Panc1 (cell line): ENCODE measurements at regions not wholly inside any gene's neighbourhood (a gene's known extent, or its start where the extent isn't known, plus 50 kb on each side); places are given as distances from the start of the nearest gene placed in this dataset.

Experiments used
- ATAC-seq: fragments of 200-7000 bp; cut with Tn5 transposase; 2 replicates; pipeline ENCODE4 v1.9.1; 2020; ENCODE audit warnings: mild to moderate bottlenecking, moderate library complexity
- BruUV-seq: library from RNA; stranded (reverse); fragments of 400-500 nt; replicated peaks from 2 replicates; lab custom pipeline; 2021; lab: Mats Ljungman, UMichigan
- CTCF ChIA-PET: fragments of 300-600 bp; sonication (Branson Sonifier 250); formaldehyde crosslinking; loops from one replicate; lab custom pipeline; 2022; ENCODE audit warnings: antibody characterized with exemption; lab: Charles Lee
- POLR2A ChIA-PET: fragments of 300-600 bp; sonication (Branson Sonifier 250); formaldehyde crosslinking; loops from one replicate; lab custom pipeline; 2022; ENCODE audit warnings: antibody characterized with exemption; lab: Charles Lee
- DNase-seq: peaks from one replicate; pipeline ENCODE4 v3.0.0-alpha.2; 2010; ENCODE audit warnings: low read depth, low spot score
- H3K27ac ChIP-seq: 2 replicates; pipeline ENCODE4 v1.5.1; 2011; ENCODE audit warnings: mild to moderate bottlenecking, low read length, inconsistent platforms
- H3K27me3 ChIP-seq: fragments of 200-500 bp; sonication (Bioruptor generic); 2 replicates; pipeline ENCODE4 v1.6.0; 2014; ENCODE audit warnings: low read length, inconsistent platforms; ENCODE audit not compliant: control insufficient read depth, insufficient read depth
- H3K36me3 ChIP-seq: fragments of 200-500 bp; sonication (Bioruptor generic); 2 replicates; pipeline ENCODE4 v1.5.1; 2014; ENCODE audit warnings: inconsistent platforms, mild to moderate bottlenecking, low read length, moderate library complexity; ENCODE audit not compliant: control insufficient read depth, insufficient read depth
- H3K4me1 ChIP-seq: 2 replicates; pipeline ENCODE4 v1.5.1; 2011; ENCODE audit warnings: inconsistent platforms, mild to moderate bottlenecking, low read length, moderate library complexity; ENCODE audit not compliant: control insufficient read depth, insufficient read depth
- H3K4me3 ChIP-seq, 2 experiments: 2 replicates each; pipeline ENCODE4 v1.5.1; 2011 to 2012; ENCODE audit warnings: low read depth in 2 of 2, low read length in 2 of 2, mild to moderate bottlenecking in 2 of 2, inconsistent platforms in 1 of 2, moderate library complexity in 1 of 2
- H3K9me3 ChIP-seq: fragments of 200-500 bp; sonication (Bioruptor generic); 2 replicates; pipeline ENCODE4 v1.5.1; 2014; ENCODE audit warnings: low read depth, mild to moderate bottlenecking, inconsistent platforms, low read length, moderate library complexity; ENCODE audit not compliant: control insufficient read depth, insufficient read depth
- POLR2AphosphoS5 ChIP-seq: IDR thresholded peaks from 2 replicates; pipeline ENCODE4 v1.6.1; 2012; ENCODE audit warnings: mild to moderate bottlenecking, low read depth, low read length, moderate library complexity
- SIN3A ChIP-seq: IDR thresholded peaks from 2 replicates; pipeline ENCODE4 v1.6.1; 2012; ENCODE audit warnings: low read depth, mild to moderate bottlenecking, low read length, moderate library complexity, borderline replicate concordance; ENCODE audit not compliant: insufficient read depth
- TCF7L2 ChIP-seq: IDR thresholded peaks from 2 replicates; pipeline ENCODE4 v1.6.1; 2011; ENCODE audit warnings: mild to moderate bottlenecking, low read depth, low read length, inconsistent platforms
- in situ Hi-C: cut with HindIII; loops from 2 replicates; pipeline ENCODE4 v1.10.0; 2016; ENCODE audit warnings: low sequenced_read_pairs, low pct_unique_long_range_greater_than_20kb
- intact Hi-C: fragments of 100-400 bp; cut with micrococcal nuclease; formaldehyde crosslinking; loops from one replicate; pipeline ENCODE4 v1.10.0; 2022; ENCODE audit not compliant: unreplicated experiment
- TF ChIP-seq, protein P1 (sequence below): fragments of 450-650 bp; IDR thresholded peaks from 2 replicates; pipeline ENCODE4 v1.5.1; 2017; ENCODE audit warnings: mild to moderate bottlenecking
- TF ChIP-seq, protein P2 (sequence below), 2 experiments: IDR thresholded peaks; 2 replicates each; pipeline ENCODE4 v1.6.1; 2011 to 2012; ENCODE audit warnings: low read depth in 2 of 2, control low read depth in 1 of 2, low read length in 1 of 2, mild to moderate bottlenecking in 1 of 2, moderate library complexity in 1 of 2; ENCODE audit not compliant: insufficient read depth in 1 of 2

DNA sequence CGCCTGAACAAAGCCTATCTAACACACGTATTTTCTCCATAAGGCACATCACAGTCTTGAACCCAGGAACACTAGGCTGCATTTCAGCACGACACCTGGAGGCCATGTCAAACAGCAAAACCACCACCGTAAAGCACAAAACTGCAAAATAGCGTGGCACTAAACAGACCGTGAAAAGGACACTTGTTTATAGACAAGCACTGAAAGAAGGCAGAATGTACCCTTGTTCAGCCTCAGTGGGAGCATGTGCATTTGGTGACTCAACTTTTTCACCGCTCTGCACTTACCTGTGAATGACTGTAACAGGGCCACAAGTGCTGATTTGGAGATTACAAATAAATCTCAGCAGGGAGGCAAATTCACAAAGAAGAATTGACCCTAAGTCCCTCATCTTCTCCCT lies 80.8 kb downstream of the ISG20 start:
- no TSS peak for BruUV-seq
- no peaks in the 10 kb centered on the region; the same call in 1 of the 2 replicates for H3K27me3 ChIP-seq

DNA sequence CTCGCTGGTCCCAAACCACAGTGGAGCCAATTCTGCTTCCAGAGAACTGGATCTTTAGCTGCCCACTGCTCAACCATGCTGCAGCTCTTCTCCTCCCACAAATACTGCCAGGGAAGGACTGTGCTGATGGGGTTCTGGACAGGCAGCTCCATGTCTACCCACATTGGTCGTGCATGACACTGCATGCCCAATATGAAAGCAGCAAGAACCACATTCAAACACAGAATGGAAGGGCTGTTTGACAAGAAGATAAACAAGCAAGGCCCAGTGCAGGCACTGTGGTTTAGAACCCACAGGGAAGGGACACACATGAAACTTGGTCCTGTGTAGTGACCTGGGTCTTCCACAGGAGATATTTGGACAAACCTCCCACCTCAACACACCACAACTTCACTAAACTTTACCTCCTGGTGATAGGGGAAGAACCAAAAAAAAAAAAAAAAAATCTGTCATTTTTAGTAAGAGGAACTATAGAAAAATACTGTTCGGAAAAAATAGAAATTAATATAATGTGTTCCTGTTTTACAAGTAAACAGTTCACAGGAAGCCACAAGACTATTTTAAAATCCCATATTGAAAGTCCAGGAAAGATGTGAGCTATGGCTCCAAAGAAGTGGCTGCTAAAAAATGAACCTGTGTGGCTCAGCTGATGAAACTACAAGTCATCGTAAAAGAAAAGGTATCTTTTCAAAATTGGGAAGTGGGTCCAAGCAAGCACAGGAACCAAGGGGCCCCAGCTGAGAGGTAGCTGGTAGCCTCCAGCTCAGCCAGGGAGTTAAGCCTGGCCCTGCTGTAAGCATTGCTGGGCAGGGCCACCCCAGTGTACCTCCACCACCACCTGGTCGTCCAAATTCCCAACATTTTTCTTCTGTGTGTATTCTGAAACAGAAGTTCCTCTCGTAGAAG lies 77.7 kb upstream of the ACAN start:
- H3K27me3 ChIP-seq, result no peaks in the 10 kb centered on the region
- POLR2A ChIA-PET, result interaction anchor here (0.5 kb wide), 1 partner anchor 155 kb away, joined by 5 read pairs; no protein-coding TSS in a partner anchor
- BruUV-seq, result no TSS peak
- in situ Hi-C loops, result no loop called here
- CTCF ChIA-PET, result no interaction called here
- no peak for DNase-seq
- no peak for ATAC-seq
- H3K27ac ChIP-seq, result no peak overlapping the region
- intact Hi-C loops, result no loop called here
- no peaks in the 10 kb centered on the region for H3K36me3 ChIP-seq
- TF ChIP-seq, protein P1, sequence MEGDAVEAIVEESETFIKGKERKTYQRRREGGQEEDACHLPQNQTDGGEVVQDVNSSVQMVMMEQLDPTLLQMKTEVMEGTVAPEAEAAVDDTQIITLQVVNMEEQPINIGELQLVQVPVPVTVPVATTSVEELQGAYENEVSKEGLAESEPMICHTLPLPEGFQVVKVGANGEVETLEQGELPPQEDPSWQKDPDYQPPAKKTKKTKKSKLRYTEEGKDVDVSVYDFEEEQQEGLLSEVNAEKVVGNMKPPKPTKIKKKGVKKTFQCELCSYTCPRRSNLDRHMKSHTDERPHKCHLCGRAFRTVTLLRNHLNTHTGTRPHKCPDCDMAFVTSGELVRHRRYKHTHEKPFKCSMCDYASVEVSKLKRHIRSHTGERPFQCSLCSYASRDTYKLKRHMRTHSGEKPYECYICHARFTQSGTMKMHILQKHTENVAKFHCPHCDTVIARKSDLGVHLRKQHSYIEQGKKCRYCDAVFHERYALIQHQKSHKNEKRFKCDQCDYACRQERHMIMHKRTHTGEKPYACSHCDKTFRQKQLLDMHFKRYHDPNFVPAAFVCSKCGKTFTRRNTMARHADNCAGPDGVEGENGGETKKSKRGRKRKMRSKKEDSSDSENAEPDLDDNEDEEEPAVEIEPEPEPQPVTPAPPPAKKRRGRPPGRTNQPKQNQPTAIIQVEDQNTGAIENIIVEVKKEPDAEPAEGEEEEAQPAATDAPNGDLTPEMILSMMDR, result no peak
- TF ChIP-seq TCF7L2 (no peak), SIN3A (no peak)
- no peaks in the 10 kb centered on the region for H3K4me1 ChIP-seq
- H3K4me3 ChIP-seq, result no peak overlapping the region
- H3K9me3 ChIP-seq, result no peaks in the 10 kb centered on the region

More for the DNA sequence above, 80.8 kb downstream of the ISG20 start:
- Histone ChIP-seq H3K27ac (no peak overlapping the region), H3K4me1 (no peaks in the 10 kb centered on the region), H3K36me3 (no peaks in the 10 kb centered on the region), H3K9me3 (no peaks in the 10 kb centered on the region), H3K4me3 (no peak overlapping the region)
- intact Hi-C loops, result no loop called here
- ATAC-seq (no peak), DNase-seq (no peak)
- ChIA-PET POLR2A (no interaction called here), CTCF (no interaction called here)
- in situ Hi-C loops, result no loop called here
- TF ChIP-seq SIN3A, result no peak

DNA sequence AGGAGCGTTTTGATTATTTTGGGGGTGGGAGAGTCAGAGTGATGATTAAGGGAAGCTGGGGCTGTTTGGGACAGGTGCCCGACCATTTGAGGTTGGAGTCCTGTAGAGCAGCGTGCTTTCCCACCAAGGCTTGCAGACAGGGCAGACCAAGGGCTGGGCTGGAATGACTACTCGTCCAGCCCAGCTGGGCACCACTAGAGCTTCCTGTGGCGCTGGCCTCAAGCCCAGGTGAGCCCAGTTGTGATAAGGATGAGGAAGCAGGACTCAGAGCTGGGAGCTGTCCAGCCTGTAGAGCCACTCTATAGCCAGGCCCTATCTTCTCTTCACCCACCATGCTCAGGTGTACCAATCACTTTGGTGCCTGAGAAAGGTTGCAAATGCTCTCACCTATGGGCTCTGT lies 75.8 kb upstream of the ACAN start:
- H3K27me3 ChIP-seq, result no peaks in the 10 kb centered on the region
- H3K9me3 ChIP-seq, result no peaks in the 10 kb centered on the region
- POLR2A ChIA-PET, result interaction anchor here (0.6 kb wide), 1 partner anchor 478 kb away, joined by 8 read pairs; no protein-coding TSS in a partner anchor
- TF ChIP-seq, protein P2, sequence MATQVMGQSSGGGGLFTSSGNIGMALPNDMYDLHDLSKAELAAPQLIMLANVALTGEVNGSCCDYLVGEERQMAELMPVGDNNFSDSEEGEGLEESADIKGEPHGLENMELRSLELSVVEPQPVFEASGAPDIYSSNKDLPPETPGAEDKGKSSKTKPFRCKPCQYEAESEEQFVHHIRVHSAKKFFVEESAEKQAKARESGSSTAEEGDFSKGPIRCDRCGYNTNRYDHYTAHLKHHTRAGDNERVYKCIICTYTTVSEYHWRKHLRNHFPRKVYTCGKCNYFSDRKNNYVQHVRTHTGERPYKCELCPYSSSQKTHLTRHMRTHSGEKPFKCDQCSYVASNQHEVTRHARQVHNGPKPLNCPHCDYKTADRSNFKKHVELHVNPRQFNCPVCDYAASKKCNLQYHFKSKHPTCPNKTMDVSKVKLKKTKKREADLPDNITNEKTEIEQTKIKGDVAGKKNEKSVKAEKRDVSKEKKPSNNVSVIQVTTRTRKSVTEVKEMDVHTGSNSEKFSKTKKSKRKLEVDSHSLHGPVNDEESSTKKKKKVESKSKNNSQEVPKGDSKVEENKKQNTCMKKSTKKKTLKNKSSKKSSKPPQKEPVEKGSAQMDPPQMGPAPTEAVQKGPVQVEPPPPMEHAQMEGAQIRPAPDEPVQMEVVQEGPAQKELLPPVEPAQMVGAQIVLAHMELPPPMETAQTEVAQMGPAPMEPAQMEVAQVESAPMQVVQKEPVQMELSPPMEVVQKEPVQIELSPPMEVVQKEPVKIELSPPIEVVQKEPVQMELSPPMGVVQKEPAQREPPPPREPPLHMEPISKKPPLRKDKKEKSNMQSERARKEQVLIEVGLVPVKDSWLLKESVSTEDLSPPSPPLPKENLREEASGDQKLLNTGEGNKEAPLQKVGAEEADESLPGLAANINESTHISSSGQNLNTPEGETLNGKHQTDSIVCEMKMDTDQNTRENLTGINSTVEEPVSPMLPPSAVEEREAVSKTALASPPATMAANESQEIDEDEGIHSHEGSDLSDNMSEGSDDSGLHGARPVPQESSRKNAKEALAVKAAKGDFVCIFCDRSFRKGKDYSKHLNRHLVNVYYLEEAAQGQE (IDR thresholded peaks at IDR 0.05; ENCODE audit: insufficient read depth in 1 of 2, low read depth in 2 of 2, low read length in 1 of 2), result peak; percentile 47 to 52; a peak in 2 of 4 replicates
- TF ChIP-seq SIN3A (no peak), POLR2AphosphoS5 (no peak), TCF7L2 (no peak)
- TF ChIP-seq, protein P1, result no peak
- no TSS peak for BruUV-seq
- H3K4me1 ChIP-seq, result no peaks in the 10 kb centered on the region
- intact Hi-C loops, result no loop called here
- ATAC-seq (no peak), DNase-seq (no peak)
- H3K36me3 ChIP-seq, result no peaks in the 10 kb centered on the region
- CTCF ChIA-PET, result interaction anchor here (0.6 to 0.9 kb wide), 2 partner anchors 14 to 18 kb away, joined by 3 to 7 read pairs; no protein-coding TSS in a partner anchor
- no peak overlapping the region for H3K4me3 ChIP-seq
- in situ Hi-C loops, result no loop called here
- H3K27ac ChIP-seq, result no peak overlapping the region
